Thyroid gland (tissue), 4 donors: ENCODE measurements at regions not wholly inside any gene's neighbourhood (a gene's known extent, or its start where the extent isn't known, plus 50 kb on each side); places are given as distances from the start of the nearest gene placed in this dataset.
"Not testable (repeated sequence)": the region's sequence is repeated elsewhere in the genome, so short reads cannot be mapped to it uniquely, and the experiment has no call there.

ENCODE experiments used
- DNase-seq, 2 donors: peaks; one replicate each; pipeline ENCODE4 v3.0.0-alpha.2; 2019
- H3K27ac ChIP-seq, 3 donors: fragments of 200-600 bp; sonication (generic); 1 replicate in 2 of 3; 2 replicates in 1 of 3; pipeline ENCODE4 v1.5.1; 2016 to 2019; ENCODE audit warnings: mild to moderate bottlenecking in 1 of 3, moderate library complexity in 1 of 3
- H3K27me3 ChIP-seq: fragments of 200-600 bp; sonication (generic); one replicate; pipeline ENCODE4 v1.5.1; 2019
- H3K36me3 ChIP-seq, 2 donors: fragments of 200-600 bp; sonication (generic); one replicate each; pipeline ENCODE4 v1.5.1; 2016 to 2019
- H3K4me1 ChIP-seq, 2 donors: fragments of 200-600 bp; sonication (generic); one replicate each; pipeline ENCODE4 v1.5.1; 2017 to 2019
- H3K4me3 ChIP-seq, 3 donors: fragments of 200-600 bp; sonication (generic); replicated peaks in 1 of 3; 1 replicate in 2 of 3; 2 replicates in 1 of 3; pipeline ENCODE4 v1.5.1; 2016; ENCODE audit warnings: mild to moderate bottlenecking in 1 of 3
- H3K9me3 ChIP-seq: fragments of 200-600 bp; sonication (generic); one replicate; pipeline ENCODE4 v1.5.1; 2017
- POLR2A ChIP-seq, 2 donors: fragments of 450-650 bp; IDR thresholded peaks; one replicate each; pipeline ENCODE4 v1.6.1; 2017; ENCODE audit warnings: antibody characterized with exemption in 2 of 2, mild to moderate bottlenecking in 2 of 2, moderate library complexity in 1 of 2
- WGBS, 2 donors: methylation state at CpG; one replicate each; pipeline ENCODE4 v1.1.5; 2017; 5-methylcytosine and 5-hydroxymethylcytosine counted together
- intact Hi-C: fragments of 100-400 bp; cut with DNase I; formaldehyde crosslinking; loops from one replicate; pipeline ENCODE4 v1.15.1; 2023
- TF ChIP-seq, protein P1 (sequence below), 6 experiments: fragments of 200-600 bp in 3 of 6; fragments of 450-650 bp in 3 of 6; sonication (generic) in 3 of 6; IDR thresholded peaks; one replicate each; pipeline ENCODE4 v1.5.1; 2016 to 2019; ENCODE audit warnings: antibody characterized with exemption in 6 of 6, mild to moderate bottlenecking in 2 of 6, inconsistent platforms in 1 of 6, moderate library complexity in 1 of 6

DNA sequence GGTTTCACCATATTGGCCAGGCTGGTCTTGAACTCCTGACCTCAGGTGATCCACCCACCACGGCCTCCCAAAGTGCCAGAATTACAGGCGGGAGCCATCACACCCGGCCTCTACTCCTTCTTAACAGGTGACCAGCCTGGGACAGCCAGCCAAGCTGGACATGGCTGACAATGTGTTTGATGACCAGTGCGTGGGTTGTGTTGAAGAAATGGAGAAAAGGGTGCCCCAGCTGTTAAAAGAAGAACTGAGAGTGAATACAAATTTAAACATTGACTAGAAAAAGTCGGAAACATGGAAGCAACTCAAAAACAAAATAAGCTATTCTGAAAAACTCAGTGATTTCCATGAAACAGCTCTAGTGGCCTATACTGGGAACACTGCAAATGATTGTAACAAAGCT is 86.5 kb upstream of the CLPB start:
- Histone ChIP-seq H3K27ac (no peak overlapping the region), H3K27me3 (no peaks in the 10 kb centered on the region)

DNA sequence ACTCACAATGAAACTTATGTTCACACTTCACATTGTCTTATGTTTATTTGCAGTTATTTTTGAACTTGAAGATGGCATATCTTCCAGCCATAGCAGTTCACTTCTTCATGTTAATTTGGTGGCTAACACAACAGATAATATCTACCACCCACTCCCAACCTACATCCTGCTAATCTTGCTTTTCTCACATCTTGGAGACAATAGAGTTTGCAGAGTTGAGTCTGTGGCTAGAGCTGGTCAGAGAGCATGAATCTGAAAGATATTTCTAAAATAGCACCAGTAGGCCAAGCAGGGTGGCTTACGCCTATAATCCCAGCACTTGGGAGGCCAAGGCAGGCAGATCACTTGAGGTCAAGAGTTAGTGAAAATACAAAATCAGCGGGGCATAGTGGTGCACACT is 85.6 kb upstream of the CLPB start:
- WGBS, 2 donors: 79 to 80% methylated on average over 2 of the region's 2 CpGs
- H3K36me3 ChIP-seq, DNase-seq, H3K27ac ChIP-seq, H3K27me3 ChIP-seq, intact Hi-C loops, H3K4me3 ChIP-seq, H3K9me3 ChIP-seq: not testable (repeated sequence)
- peaks cover 0 to 11% of the 10 kb centered on the region in 2 donors for H3K4me1 ChIP-seq

More for the DNA sequence above, 86.5 kb upstream of the CLPB start:
- intact Hi-C loops: no loop called here
- DNase-seq: no peak
- Histone ChIP-seq H3K4me1 (peaks cover 0 to 11% of the 10 kb centered on the region in 2 donors), H3K9me3 (no peaks in the 10 kb centered on the region), H3K4me3 (no peak overlapping the region), H3K36me3 (no peaks in the 10 kb centered on the region)
- TF ChIP-seq, protein P1, sequence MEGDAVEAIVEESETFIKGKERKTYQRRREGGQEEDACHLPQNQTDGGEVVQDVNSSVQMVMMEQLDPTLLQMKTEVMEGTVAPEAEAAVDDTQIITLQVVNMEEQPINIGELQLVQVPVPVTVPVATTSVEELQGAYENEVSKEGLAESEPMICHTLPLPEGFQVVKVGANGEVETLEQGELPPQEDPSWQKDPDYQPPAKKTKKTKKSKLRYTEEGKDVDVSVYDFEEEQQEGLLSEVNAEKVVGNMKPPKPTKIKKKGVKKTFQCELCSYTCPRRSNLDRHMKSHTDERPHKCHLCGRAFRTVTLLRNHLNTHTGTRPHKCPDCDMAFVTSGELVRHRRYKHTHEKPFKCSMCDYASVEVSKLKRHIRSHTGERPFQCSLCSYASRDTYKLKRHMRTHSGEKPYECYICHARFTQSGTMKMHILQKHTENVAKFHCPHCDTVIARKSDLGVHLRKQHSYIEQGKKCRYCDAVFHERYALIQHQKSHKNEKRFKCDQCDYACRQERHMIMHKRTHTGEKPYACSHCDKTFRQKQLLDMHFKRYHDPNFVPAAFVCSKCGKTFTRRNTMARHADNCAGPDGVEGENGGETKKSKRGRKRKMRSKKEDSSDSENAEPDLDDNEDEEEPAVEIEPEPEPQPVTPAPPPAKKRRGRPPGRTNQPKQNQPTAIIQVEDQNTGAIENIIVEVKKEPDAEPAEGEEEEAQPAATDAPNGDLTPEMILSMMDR (IDR thresholded peaks at IDR 0.05): no peak
- no peak for TF ChIP-seq POLR2A (IDR thresholded peaks at IDR 0.05)
- 87 to 91% methylated on average over 5 of the region's 5 CpGs for WGBS, 2 donors

DNA sequence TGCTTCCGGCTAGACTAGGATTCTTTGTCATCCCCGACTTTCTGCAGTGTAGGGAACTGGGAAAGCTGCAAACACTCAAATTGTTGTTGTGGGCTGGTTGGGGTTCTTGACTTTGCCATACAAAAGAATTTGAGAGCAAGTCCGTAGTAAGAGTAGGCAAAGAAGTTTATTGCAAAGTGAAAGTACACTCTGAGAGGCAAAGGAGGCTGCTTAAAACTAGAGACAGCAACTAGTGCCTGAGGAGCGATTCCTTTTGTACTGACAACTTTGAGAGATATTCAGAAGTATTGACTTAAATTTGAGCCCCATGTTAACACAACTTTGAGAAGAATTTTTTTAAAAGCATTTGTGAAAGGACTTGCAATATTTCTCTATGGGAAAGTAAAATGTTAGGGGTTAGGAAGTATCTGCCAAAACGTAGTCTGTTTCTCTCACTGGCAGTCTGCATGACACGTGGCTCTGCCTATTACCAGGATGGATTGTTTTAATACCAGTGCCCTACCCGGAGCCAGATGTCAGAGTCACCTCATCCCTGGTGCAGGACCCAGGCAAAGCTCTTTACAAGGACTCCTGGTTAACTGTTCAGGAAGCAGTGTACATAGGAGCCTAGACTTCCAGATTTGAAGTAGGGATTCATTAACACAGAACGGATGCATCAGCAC is 85.0 kb upstream of the CLPB start:
- DNase-seq: peak in 1 of 2 donors; percentile 15
- intact Hi-C loops: no loop called here
- peak overlapping the region in 1 of 3 donors; percentile 9 for H3K27ac ChIP-seq
- H3K9me3 ChIP-seq: no peaks in the 10 kb centered on the region
- WGBS, 2 donors: 43 to 46% methylated on average over 8 of the region's 8 CpGs
- no peaks in the 10 kb centered on the region for H3K27me3 ChIP-seq
- peaks cover 0 to 11% of the 10 kb centered on the region in 2 donors for H3K4me1 ChIP-seq
- no peaks in the 10 kb centered on the region for H3K36me3 ChIP-seq
- H3K4me3 ChIP-seq: no peak overlapping the region
- no peak for TF ChIP-seq POLR2A (IDR thresholded peaks at IDR 0.05)
- TF ChIP-seq, protein P1 (IDR thresholded peaks at IDR 0.05): no peak

DNA sequence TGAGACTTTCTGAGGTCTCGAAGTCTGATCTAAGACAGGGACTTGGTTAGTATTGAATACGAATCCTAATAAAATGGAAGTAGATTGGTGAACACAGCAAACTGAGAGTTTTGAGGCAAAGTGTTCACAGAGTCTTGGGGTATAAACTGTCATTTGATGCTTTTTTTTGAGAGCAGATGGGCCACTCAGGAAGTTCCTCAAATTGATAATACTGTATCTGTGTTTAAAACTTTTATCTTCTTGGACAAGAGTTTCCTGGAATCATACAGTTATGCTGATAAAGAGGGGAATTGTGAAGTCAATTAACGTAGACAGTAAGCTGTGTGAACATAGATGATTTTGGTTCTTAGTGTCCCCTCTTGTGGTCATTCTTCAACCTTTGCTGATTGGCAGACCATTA is 80.0 kb upstream of the CLPB start:
- no peaks in the 10 kb centered on the region for H3K4me1 ChIP-seq
- H3K27me3 ChIP-seq: no peaks in the 10 kb centered on the region
- no peak overlapping the region for H3K4me3 ChIP-seq
- DNase-seq: no peak
- no peak for TF ChIP-seq POLR2A (IDR thresholded peaks at IDR 0.05)
- TF ChIP-seq, protein P1 (IDR thresholded peaks at IDR 0.05): no peak
- H3K9me3 ChIP-seq: no peaks in the 10 kb centered on the region
- 94 to 98% methylated on average over 3 of the region's 3 CpGs for WGBS, 2 donors
- no peaks in the 10 kb centered on the region for H3K36me3 ChIP-seq
- H3K27ac ChIP-seq: no peak overlapping the region
- intact Hi-C loops: no loop called here

DNA sequence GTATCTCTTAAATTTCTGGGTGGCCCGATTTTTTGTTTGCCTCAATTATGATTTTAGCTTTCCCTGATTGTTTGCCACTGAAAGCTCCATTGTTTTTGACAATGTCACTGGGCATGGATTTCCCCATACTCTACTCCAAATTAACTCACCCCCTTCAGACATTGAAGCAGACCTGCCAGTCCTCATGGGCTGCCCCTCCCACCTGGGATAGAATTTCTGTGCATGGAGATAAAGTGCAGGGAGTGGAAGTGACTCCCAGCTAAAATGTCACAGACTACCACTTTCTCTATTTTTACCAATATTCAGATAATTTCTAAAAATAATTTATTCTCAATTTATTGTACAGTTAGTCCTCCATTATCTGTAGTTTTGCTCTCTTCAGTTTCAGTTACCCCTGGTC is 79.1 kb upstream of the CLPB start:
- Histone ChIP-seq H3K4me1 (no peaks in the 10 kb centered on the region), H3K36me3 (no peaks in the 10 kb centered on the region), H3K9me3 (no peaks in the 10 kb centered on the region), H3K4me3 (no peak overlapping the region), H3K27ac (peak overlapping the region in 2 of 3 donors; percentile 2 to 50), H3K27me3 (no peaks in the 10 kb centered on the region)
- TF ChIP-seq, protein P1 (IDR thresholded peaks at IDR 0.05): no peak
- TF ChIP-seq POLR2A (IDR thresholded peaks at IDR 0.05): no peak
- intact Hi-C loops: no loop called here
- WGBS, 2 donors: 38 to 55% methylated on average over 1 of the region's 1 CpG
- DNase-seq: peak; percentile 38 to 42
